ENCODE measurements at regions not wholly inside any gene's neighbourhood (a gene's known extent, or its start where the extent isn't known, plus 50 kb on each side); places are given as distances from the start of the nearest gene placed in this dataset.

DNA sequence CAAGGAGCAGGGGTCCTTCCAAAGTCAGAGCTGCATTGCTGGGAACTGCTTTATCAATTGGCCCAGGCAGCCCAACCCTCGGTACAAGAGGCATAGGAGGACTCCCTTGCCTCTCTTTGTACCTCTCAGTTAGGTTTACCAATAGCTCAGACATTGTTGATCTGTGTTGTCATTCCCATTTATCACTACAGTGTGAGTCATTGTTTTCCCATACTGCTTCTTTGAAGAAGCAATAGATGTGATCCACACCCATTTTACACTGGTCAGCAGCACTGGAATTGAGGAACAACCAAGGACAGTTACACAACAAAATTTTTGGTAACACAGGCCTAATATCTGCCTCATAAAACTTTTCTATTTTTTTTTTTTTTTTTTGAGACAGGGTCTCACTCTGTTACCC is 307.2 kb downstream of the SNX13 start:
- 56% methylated on average over 1 of the region's 1 CpG for WGBS (ENCODE audit: low lambda C conversion rate, missing lambda C conversion rate)
- Histone ChIP-seq H4K20me1 (ENCODE audit: insufficient read depth, poor library complexity, severe bottlenecking) (no peaks in the 10 kb centered on the region), H3K4me2 (no peak overlapping the region), H3K36me3 (replicated peaks; ENCODE audit: insufficient read depth, low read depth) (no peaks in the 10 kb centered on the region), H3K9me2 (replicated peaks; ENCODE audit: insufficient read depth) (no peaks in the 10 kb centered on the region), H2AFZ (no peak overlapping the region), H3K27me3 (no peaks in the 10 kb centered on the region), H3K4me3 (no peak overlapping the region), H3K27ac (peak overlapping the region; percentile 36), H3K79me2 (no peaks in the 10 kb centered on the region), H3K9me3 (ENCODE audit: low read depth) (no peaks in the 10 kb centered on the region), H3K4me1 (ENCODE audit: insufficient read depth) (no peaks in the 10 kb centered on the region)
- DNase-seq (ENCODE audit: low spot score): peak; percentile 14
- TF ChIP-seq EZH2 (IDR thresholded peaks at IDR 0.05; ENCODE audit: borderline replicate concordance) (no peak), EZH2phosphoT487 (IDR thresholded peaks at IDR 0.05; ENCODE audit: low read depth, severe bottlenecking, unreplicated experiment) (no peak), CTCF (IDR thresholded peaks at IDR 0.05; ENCODE audit: poor library complexity) (no peak)

- Histone ChIP-seq H3K4me3 (no peak overlapping the region), H3K4me2 (no peak overlapping the region), H4K20me1 (ENCODE audit: insufficient read depth, poor library complexity, severe bottlenecking) (no peaks in the 10 kb centered on the region), H3K27ac (no peak overlapping the region), H3K4me1 (ENCODE audit: insufficient read depth) (no peaks in the 10 kb centered on the region), H3K79me2 (no peaks in the 10 kb centered on the region), H3K27me3 (no peaks in the 10 kb centered on the region), H3K36me3 (replicated peaks; ENCODE audit: insufficient read depth, low read depth) (no peaks in the 10 kb centered on the region), H2AFZ (no peak overlapping the region), H3K9me2 (replicated peaks; ENCODE audit: insufficient read depth) (no peaks in the 10 kb centered on the region), H3K9me3 (ENCODE audit: low read depth) (no peaks in the 10 kb centered on the region)
- peak; percentile 39 for DNase-seq (ENCODE audit: low spot score)
- 100% methylated on average over 1 of the region's 1 CpG for WGBS (ENCODE audit: low lambda C conversion rate, missing lambda C conversion rate)
- no peak for TF ChIP-seq CTCF (IDR thresholded peaks at IDR 0.05; ENCODE audit: poor library complexity)
- TF ChIP-seq EZH2 (IDR thresholded peaks at IDR 0.05; ENCODE audit: borderline replicate concordance): no peak
- no peak for TF ChIP-seq EZH2phosphoT487 (IDR thresholded peaks at IDR 0.05; ENCODE audit: low read depth, severe bottlenecking, unreplicated experiment)
These were observed 301.6 kb downstream of the SNX13 start for GRCh38 chr7:17638727-17639126.

- Histone ChIP-seq H3K4me2 (no peak overlapping the region), H3K36me3 (replicated peaks; ENCODE audit: insufficient read depth, low read depth) (no peaks in the 10 kb centered on the region), H2AFZ (no peak overlapping the region), H3K4me3 (no peak overlapping the region), H3K9me3 (ENCODE audit: low read depth) (no peaks in the 10 kb centered on the region), H3K4me1 (ENCODE audit: insufficient read depth) (no peaks in the 10 kb centered on the region), H3K9me2 (replicated peaks; ENCODE audit: insufficient read depth) (no peaks in the 10 kb centered on the region), H3K27ac (no peak overlapping the region), H4K20me1 (ENCODE audit: insufficient read depth, poor library complexity, severe bottlenecking) (no peaks in the 10 kb centered on the region), H3K27me3 (no peaks in the 10 kb centered on the region), H3K79me2 (no peaks in the 10 kb centered on the region)
- peak; percentile 42 for DNase-seq (ENCODE audit: low spot score)
- TF ChIP-seq EZH2 (IDR thresholded peaks at IDR 0.05; ENCODE audit: borderline replicate concordance) (no peak), CTCF (IDR thresholded peaks at IDR 0.05; ENCODE audit: poor library complexity) (peak; percentile 47), EZH2phosphoT487 (IDR thresholded peaks at IDR 0.05; ENCODE audit: low read depth, severe bottlenecking, unreplicated experiment) (no peak)
- WGBS (ENCODE audit: low lambda C conversion rate, missing lambda C conversion rate): 71% methylated on average over 4 of the region's 4 CpGs
These were observed 299.4 kb downstream of the SNX13 start for GRCh38 chr7:17640730-17641377.
